ENCODE measurements at regions not wholly inside any gene's neighbourhood (a gene's known extent, or its start where the extent isn't known, plus 50 kb on each side); places are given as distances from the start of the nearest gene placed in this dataset.
A peak's percentile ranks its signal among the peaks of the same experiment; 100 is the strongest.

GRCh38 chr13:85525411-85525810 is 273.8 kb downstream of the SLITRK6 start:
- intact Hi-C loops (cut with DNase I), result no loop called here
- no peak for DNase-seq
- no peak overlapping the region for H3K4me3 ChIP-seq
- H3K9me3 ChIP-seq, result no peaks in the 10 kb centered on the region
- H3K27me3 ChIP-seq, result no peaks in the 10 kb centered on the region
- no peak for TF ChIP-seq POLR2A (IDR thresholded peaks at IDR 0.05)
- TF ChIP-seq, protein P1, sequence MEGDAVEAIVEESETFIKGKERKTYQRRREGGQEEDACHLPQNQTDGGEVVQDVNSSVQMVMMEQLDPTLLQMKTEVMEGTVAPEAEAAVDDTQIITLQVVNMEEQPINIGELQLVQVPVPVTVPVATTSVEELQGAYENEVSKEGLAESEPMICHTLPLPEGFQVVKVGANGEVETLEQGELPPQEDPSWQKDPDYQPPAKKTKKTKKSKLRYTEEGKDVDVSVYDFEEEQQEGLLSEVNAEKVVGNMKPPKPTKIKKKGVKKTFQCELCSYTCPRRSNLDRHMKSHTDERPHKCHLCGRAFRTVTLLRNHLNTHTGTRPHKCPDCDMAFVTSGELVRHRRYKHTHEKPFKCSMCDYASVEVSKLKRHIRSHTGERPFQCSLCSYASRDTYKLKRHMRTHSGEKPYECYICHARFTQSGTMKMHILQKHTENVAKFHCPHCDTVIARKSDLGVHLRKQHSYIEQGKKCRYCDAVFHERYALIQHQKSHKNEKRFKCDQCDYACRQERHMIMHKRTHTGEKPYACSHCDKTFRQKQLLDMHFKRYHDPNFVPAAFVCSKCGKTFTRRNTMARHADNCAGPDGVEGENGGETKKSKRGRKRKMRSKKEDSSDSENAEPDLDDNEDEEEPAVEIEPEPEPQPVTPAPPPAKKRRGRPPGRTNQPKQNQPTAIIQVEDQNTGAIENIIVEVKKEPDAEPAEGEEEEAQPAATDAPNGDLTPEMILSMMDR (IDR thresholded peaks at IDR 0.05), result no peak
- 41 to 52% methylated on average over 2 of the region's 2 CpGs for WGBS, 2 donors
- no peaks in the 10 kb centered on the region for H3K36me3 ChIP-seq
- peak overlapping the region in 1 of 4 donors; percentile 43 for H3K27ac ChIP-seq
- peaks cover 0 to 32% (median 13%) of the 10 kb centered on the region in 3 donors for H3K4me1 ChIP-seq

- no peak for TF ChIP-seq POLR2A (IDR thresholded peaks at IDR 0.05)
- TF ChIP-seq, protein P1 (IDR thresholded peaks at IDR 0.05), result no peak
- no peak overlapping the region for H3K4me3 ChIP-seq
- no peaks in the 10 kb centered on the region for H3K9me3 ChIP-seq
- no peak for DNase-seq
- peaks cover 0 to 43% (median 19%) of the 10 kb centered on the region in 3 donors for H3K4me1 ChIP-seq
- no peaks in the 10 kb centered on the region for H3K36me3 ChIP-seq
- intact Hi-C loops (cut with DNase I), result no loop called here
- no peaks in the 10 kb centered on the region for H3K27me3 ChIP-seq
- 20 to 35% methylated on average over 2 of the region's 2 CpGs for WGBS, 2 donors
- peak overlapping the region in 1 of 4 donors; percentile 11 for H3K27ac ChIP-seq
Measured at GRCh38 chr13:85521657-85522056, 277.6 kb downstream of the SLITRK6 start.

GRCh38 chr13:85520445-85520844 is 278.8 kb downstream of the SLITRK6 start:
- Histone ChIP-seq H3K4me3 (no peak overlapping the region), H3K36me3 (no peaks in the 10 kb centered on the region), H3K9me3 (no peaks in the 10 kb centered on the region), H3K27me3 (no peaks in the 10 kb centered on the region), H3K27ac (peak overlapping the region in 2 of 4 donors; percentile 11 to 42), H3K4me1 (peaks cover 0 to 40% (median 19%) of the 10 kb centered on the region in 3 donors)
- DNase-seq, result no peak
- intact Hi-C loops (cut with DNase I), result no loop called here
- TF ChIP-seq, protein P1 (IDR thresholded peaks at IDR 0.05), result no peak
- TF ChIP-seq POLR2A (IDR thresholded peaks at IDR 0.05), result no peak

- Histone ChIP-seq H3K36me3 (no peaks in the 10 kb centered on the region), H3K4me3 (no peak overlapping the region), H3K27ac (no peak overlapping the region), H3K27me3 (no peaks in the 10 kb centered on the region), H3K9me3 (no peaks in the 10 kb centered on the region), H3K4me1 (peaks cover 0 to 33% (median 19%) of the 10 kb centered on the region in 3 donors)
- no peak for DNase-seq
- WGBS, 2 donors, result 26 to 43% methylated on average over 1 of the region's 1 CpG
- TF ChIP-seq, protein P1 (IDR thresholded peaks at IDR 0.05), result no peak
- no peak for TF ChIP-seq POLR2A (IDR thresholded peaks at IDR 0.05)
- intact Hi-C loops (cut with DNase I), result no loop called here
Measured at GRCh38 chr13:85519363-85519762, 279.9 kb downstream of the SLITRK6 start.

DNA sequence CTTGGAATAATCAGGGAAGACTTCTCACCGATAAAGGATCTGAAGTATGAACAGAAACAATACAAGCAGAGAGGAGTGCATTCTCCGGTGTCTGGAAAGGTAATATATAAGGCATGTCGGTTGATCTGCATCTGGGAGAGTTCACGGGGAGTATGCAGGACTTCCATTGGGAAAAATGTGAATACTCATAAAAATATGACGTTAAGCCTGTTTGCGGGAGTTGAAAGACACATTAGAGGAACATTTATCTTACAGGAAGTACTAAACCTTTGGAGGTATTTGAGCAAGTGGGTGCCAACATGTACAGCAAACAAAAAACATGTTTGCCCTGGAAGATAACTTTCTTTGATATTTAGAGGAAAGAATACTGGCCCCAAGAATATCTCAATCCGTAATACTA is 286.8 kb downstream of the SLITRK6 start:
- intact Hi-C loops (cut with DNase I), result no loop called here
- Histone ChIP-seq H3K9me3 (no peaks in the 10 kb centered on the region), H3K27me3 (no peaks in the 10 kb centered on the region), H3K4me3 (no peak overlapping the region), H3K36me3 (no peaks in the 10 kb centered on the region), H3K27ac (no peak overlapping the region), H3K4me1 (peaks cover 0 to 22% (median 14%) of the 10 kb centered on the region in 3 donors)
- WGBS, 2 donors, result 70 to 84% methylated on average over 7 of the region's 7 CpGs
- DNase-seq, result no peak
- TF ChIP-seq, protein P1 (IDR thresholded peaks at IDR 0.05), result no peak
- TF ChIP-seq POLR2A (IDR thresholded peaks at IDR 0.05), result no peak

All from esophagus squamous epithelium (tissue), 5 donors.